ENCODE measurements at regions not wholly inside any gene's neighbourhood (a gene's known extent, or its start where the extent isn't known, plus 50 kb on each side); places are given as distances from the start of the nearest gene placed in this dataset.
"Not testable (repeated sequence)": the region's sequence is repeated elsewhere in the genome, so short reads cannot be mapped to it uniquely, and the experiment has no call there.

- H3K4me1 ChIP-seq (ENCODE audit: control insufficient read depth, low read length) = no peaks in the 10 kb centered on the region
- no peak overlapping the region for H3K27ac ChIP-seq (ENCODE audit: low read depth, low read length)
- H3K4me3 ChIP-seq (ENCODE audit: low read length) = no peak overlapping the region
- no peaks in the 10 kb centered on the region for H4K20me1 ChIP-seq (ENCODE audit: control insufficient read depth, insufficient read depth, low read depth, low read length)
- no peaks in the 10 kb centered on the region for H3K9me2 ChIP-seq (replicated peaks; ENCODE audit: control insufficient read depth, low read length)
- no peaks in the 10 kb centered on the region for H3F3A ChIP-seq (ENCODE audit: control insufficient read depth, insufficient read depth)
- no peaks in the 10 kb centered on the region for H3K79me2 ChIP-seq (ENCODE audit: control insufficient read depth, low read length)
- H3K27me3 ChIP-seq (ENCODE audit: control insufficient read depth, low read length) = no peaks in the 10 kb centered on the region
- H3K36me3 ChIP-seq (ENCODE audit: control insufficient read depth, low read length) = no peaks in the 10 kb centered on the region
- no peak overlapping the region for H3K4me2 ChIP-seq (ENCODE audit: low read length)
- TF ChIP-seq CTCF (IDR thresholded peaks at IDR 0.05; ENCODE audit: low read depth, low read length, poor library complexity, severe bottlenecking) = no peak
- no peak for TF ChIP-seq EZH2phosphoT487 (IDR thresholded peaks at IDR 0.05; ENCODE audit: borderline replicate concordance, low read length)
- no peaks in the 10 kb centered on the region for H3K9me3 ChIP-seq (ENCODE audit: control insufficient read depth, insufficient read depth, low read length)
These were observed 377.9 kb downstream of the GALC start for GRCh38 chr14:87615047-87615446.

GRCh38 chr14:87613881-87614280 is 379.1 kb downstream of the GALC start:
- no peaks in the 10 kb centered on the region for H3K9me3 ChIP-seq (ENCODE audit: control insufficient read depth, insufficient read depth, low read length)
- no peaks in the 10 kb centered on the region for H3K27me3 ChIP-seq (ENCODE audit: control insufficient read depth, low read length)
- H3K4me1 ChIP-seq (ENCODE audit: control insufficient read depth, low read length) = no peaks in the 10 kb centered on the region
- no peaks in the 10 kb centered on the region for H3K79me2 ChIP-seq (ENCODE audit: control insufficient read depth, low read length)
- no peaks in the 10 kb centered on the region for H4K20me1 ChIP-seq (ENCODE audit: control insufficient read depth, insufficient read depth, low read depth, low read length)
- H3K4me3 ChIP-seq (ENCODE audit: low read length) = no peak overlapping the region
- H3K36me3 ChIP-seq (ENCODE audit: control insufficient read depth, low read length) = no peaks in the 10 kb centered on the region
- H3K9me2 ChIP-seq (replicated peaks; ENCODE audit: control insufficient read depth, low read length) = no peaks in the 10 kb centered on the region
- H3F3A ChIP-seq (ENCODE audit: control insufficient read depth, insufficient read depth) = no peaks in the 10 kb centered on the region
- H3K4me2 ChIP-seq (ENCODE audit: low read length) = no peak overlapping the region
- no peak for TF ChIP-seq EZH2phosphoT487 (IDR thresholded peaks at IDR 0.05; ENCODE audit: borderline replicate concordance, low read length)
- no peak overlapping the region for H3K27ac ChIP-seq (ENCODE audit: low read depth, low read length)

- H3K9me2 ChIP-seq (replicated peaks; ENCODE audit: control insufficient read depth, low read length); H3K4me3 ChIP-seq (ENCODE audit: low read length); H3K36me3 ChIP-seq (ENCODE audit: control insufficient read depth, low read length); H3K27me3 ChIP-seq (ENCODE audit: control insufficient read depth, low read length); H3K4me1 ChIP-seq (ENCODE audit: control insufficient read depth, low read length); H4K20me1 ChIP-seq (ENCODE audit: control insufficient read depth, insufficient read depth, low read depth, low read length); H3K9me3 ChIP-seq (ENCODE audit: control insufficient read depth, insufficient read depth, low read length); H3K27ac ChIP-seq (ENCODE audit: low read depth, low read length); H3F3A ChIP-seq (ENCODE audit: control insufficient read depth, insufficient read depth); H3K4me2 ChIP-seq (ENCODE audit: low read length); H3K79me2 ChIP-seq (ENCODE audit: control insufficient read depth, low read length): not testable (repeated sequence)
These were observed 385.9 kb downstream of the GALC start for GRCh38 chr14:87607056-87607455.

- TF ChIP-seq EZH2phosphoT487 (IDR thresholded peaks at IDR 0.05; ENCODE audit: borderline replicate concordance, low read length) (no peak), CTCF (IDR thresholded peaks at IDR 0.05; ENCODE audit: low read depth, low read length, poor library complexity, severe bottlenecking) (no peak)
- Histone ChIP-seq H4K20me1 (ENCODE audit: control insufficient read depth, insufficient read depth, low read depth, low read length) (no peaks in the 10 kb centered on the region), H3F3A (ENCODE audit: control insufficient read depth, insufficient read depth) (no peaks in the 10 kb centered on the region), H3K4me1 (ENCODE audit: control insufficient read depth, low read length) (no peaks in the 10 kb centered on the region), H3K9me3 (ENCODE audit: control insufficient read depth, insufficient read depth, low read length) (no peaks in the 10 kb centered on the region), H3K27me3 (ENCODE audit: control insufficient read depth, low read length) (no peaks in the 10 kb centered on the region), H3K4me2 (ENCODE audit: low read length) (no peak overlapping the region), H3K9me2 (replicated peaks; ENCODE audit: control insufficient read depth, low read length) (no peaks in the 10 kb centered on the region), H3K79me2 (ENCODE audit: control insufficient read depth, low read length) (no peaks in the 10 kb centered on the region), H3K36me3 (ENCODE audit: control insufficient read depth, low read length) (no peaks in the 10 kb centered on the region), H3K27ac (ENCODE audit: low read depth, low read length) (no peak overlapping the region), H3K4me3 (ENCODE audit: low read length) (no peak overlapping the region)
These were observed 391.9 kb downstream of the GALC start for GRCh38 chr14:87601036-87601435.
